OCI-LY7 (cell line): ENCODE measurements at regions not wholly inside any gene's neighbourhood (a gene's known extent, or its start where the extent isn't known, plus 50 kb on each side); places are given as distances from the start of the nearest gene placed in this dataset.

Experiments
- BruUV-seq: library from RNA; stranded (reverse); fragments of 400-500 nt; replicated peaks from 2 replicates; lab custom pipeline; 2021; lab: Mats Ljungman, UMichigan
- CTCF ChIA-PET: fragments of 300-600 bp; sonication (Branson Sonifier 250); formaldehyde crosslinking; loops from one replicate; lab custom pipeline; 2022; ENCODE audit warnings: antibody characterized with exemption; ENCODE audit not compliant: unreplicated experiment; lab: Charles Lee
- POLR2A ChIA-PET: fragments of 300-600 bp; sonication (Branson Sonifier 250); formaldehyde crosslinking; loops from one replicate; lab custom pipeline; 2022; ENCODE audit warnings: antibody characterized with exemption; lab: Charles Lee
- DNase-seq: peaks from one replicate; pipeline ENCODE4 v3.0.0-alpha.2; 2015; ENCODE audit warnings: low spot score
- H2AFZ ChIP-seq: fragments of 200-600 bp; sonication (generic), shearing (Covaris generic); 2 replicates; pipeline ENCODE4 v1.6.1; 2014; ENCODE audit warnings: mild to moderate bottlenecking, antibody characterized with exemption, low read length, moderate library complexity
- H3K27ac ChIP-seq: fragments of 200-600 bp; sonication (generic); 2 replicates; pipeline ENCODE4 v1.5.1; 2014; ENCODE audit warnings: mixed run types, low read depth, mild to moderate bottlenecking, moderate library complexity, low read length, inconsistent platforms; ENCODE audit not compliant: poor library complexity, severe bottlenecking
- H3K36me3 ChIP-seq: fragments of 200-600 bp; sonication (generic); 2 replicates; pipeline ENCODE4 v1.6.1; 2014; ENCODE audit warnings: mild to moderate bottlenecking, antibody characterized with exemption, low read length, moderate library complexity, mixed read lengths; ENCODE audit not compliant: insufficient read depth
- H3K4me1 ChIP-seq: fragments of 200-600 bp; sonication (generic); 2 replicates; pipeline ENCODE4 v1.5.1; 2014; ENCODE audit warnings: mild to moderate bottlenecking, low read length; ENCODE audit not compliant: insufficient read depth, poor library complexity, severe bottlenecking
- H3K4me2 ChIP-seq: fragments of 200-600 bp; sonication (generic); 2 replicates; pipeline ENCODE4 v1.6.1; 2014; ENCODE audit warnings: mild to moderate bottlenecking, low read length
- H3K4me3 ChIP-seq: fragments of 200-600 bp; sonication (generic); 2 replicates; pipeline ENCODE4 v1.5.1; 2014; ENCODE audit warnings: mild to moderate bottlenecking, low read depth, low read length; ENCODE audit not compliant: poor library complexity, severe bottlenecking
- H3K79me2 ChIP-seq: fragments of 200-600 bp; sonication (generic); 2 replicates; pipeline ENCODE4 v1.6.1; 2016; ENCODE audit warnings: low read depth, mild to moderate bottlenecking, low read length, moderate library complexity, mixed read lengths; ENCODE audit not compliant: insufficient read depth
- H3K9me2 ChIP-seq: fragments of 200-600 bp; sonication (generic); 2 replicates; pipeline ENCODE4 v1.6.1; 2016; ENCODE audit warnings: mild to moderate bottlenecking, low read length, mixed read lengths; ENCODE audit not compliant: insufficient read depth
- H3K9me3 ChIP-seq: fragments of 200-600 bp; sonication (generic); 2 replicates; pipeline ENCODE4 v1.6.1; 2014; ENCODE audit warnings: mild to moderate bottlenecking, mixed run types, low read length, mixed read lengths
- H4K20me1 ChIP-seq: fragments of 200-600 bp; sonication (generic); 2 replicates; pipeline ENCODE4 v1.6.1; 2014; ENCODE audit warnings: mild to moderate bottlenecking, antibody characterized with exemption, low read length, moderate library complexity, mixed read lengths; ENCODE audit not compliant: insufficient read depth
- CTCF ChIP-seq: fragments of 200-600 bp; sonication (generic); conservative IDR thresholded peaks from 2 replicates; pipeline ENCODE4 v1.5.1; 2014; ENCODE audit warnings: mild to moderate bottlenecking, antibody characterized with exemption, low read length, moderate library complexity, mixed read lengths
- EZH2phosphoT487 ChIP-seq: fragments of 200-600 bp; sonication (generic); IDR thresholded peaks from 2 replicates; pipeline ENCODE4 v1.6.1; 2018; ENCODE audit warnings: low read depth, borderline replicate concordance, mild to moderate bottlenecking, mixed run types, antibody characterized with exemption, low read length, moderate library complexity, mixed read lengths
- intact Hi-C: fragments of 100-400 bp; cut with micrococcal nuclease; formaldehyde crosslinking; loops from one replicate; pipeline ENCODE4 v1.10.0; 2022; ENCODE audit not compliant: unreplicated experiment

- ChIA-PET POLR2A (no interaction called here), CTCF (no interaction called here)
- DNase-seq = no peak
- intact Hi-C loops = no loop called here
- BruUV-seq = no TSS peak
- no peak for TF ChIP-seq CTCF
- TF ChIP-seq EZH2phosphoT487 = no peak
- H3K9me3 ChIP-seq = no peaks in the 10 kb centered on the region
- H3K4me3 ChIP-seq = no peak overlapping the region
- no peaks in the 10 kb centered on the region for H3K9me2 ChIP-seq
- no peaks in the 10 kb centered on the region for H3K36me3 ChIP-seq
- no peak overlapping the region for H3K27ac ChIP-seq
- no peak overlapping the region for H2AFZ ChIP-seq
- H3K4me2 ChIP-seq = no peak overlapping the region
- H4K20me1 ChIP-seq = no peaks in the 10 kb centered on the region
- H3K79me2 ChIP-seq = no peaks in the 10 kb centered on the region
- no peaks in the 10 kb centered on the region for H3K4me1 ChIP-seq
Measured at GRCh38 chr11:70010774-70011173, 67.3 kb upstream of the ANO1 start.

- POLR2A ChIA-PET = no interaction called here
- Histone ChIP-seq H2AFZ (no peak overlapping the region), H3K79me2 (no peaks in the 10 kb centered on the region), H3K36me3 (no peaks in the 10 kb centered on the region), H3K4me2 (no peak overlapping the region), H3K9me3 (no peaks in the 10 kb centered on the region), H3K4me1 (no peaks in the 10 kb centered on the region), H3K9me2 (no peaks in the 10 kb centered on the region), H3K27ac (no peak overlapping the region), H3K4me3 (no peak overlapping the region), H4K20me1 (no peaks in the 10 kb centered on the region)
- CTCF ChIA-PET = no interaction called here
- TF ChIP-seq EZH2phosphoT487 = no peak
- TF ChIP-seq CTCF = no peak
- no peak for DNase-seq
- no TSS peak for BruUV-seq
- intact Hi-C loops = no loop called here
Measured at GRCh38 chr11:70012134-70012733, 65.9 kb upstream of the ANO1 start.

GRCh38 chr11:70014291-70014690 is 63.8 kb upstream of the ANO1 start:
- BruUV-seq = no TSS peak
- Histone ChIP-seq H4K20me1 (no peaks in the 10 kb centered on the region), H3K9me2 (no peaks in the 10 kb centered on the region), H3K9me3 (no peaks in the 10 kb centered on the region), H3K4me2 (no peak overlapping the region), H3K36me3 (no peaks in the 10 kb centered on the region), H3K4me3 (no peak overlapping the region), H3K79me2 (no peaks in the 10 kb centered on the region), H3K4me1 (no peaks in the 10 kb centered on the region), H3K27ac (no peak overlapping the region), H2AFZ (no peak overlapping the region)
- ChIA-PET CTCF (no interaction called here), POLR2A (interaction anchor here (0.5 kb wide), 1 partner anchor 221 kb away, joined by 3 read pairs; no protein-coding TSS in a partner anchor)
- DNase-seq = no peak
- intact Hi-C loops = no loop called here
- no peak for TF ChIP-seq EZH2phosphoT487
- no peak for TF ChIP-seq CTCF
